ENCODE measurements at regions not wholly inside any gene's neighbourhood (a gene's known extent, or its start where the extent isn't known, plus 50 kb on each side); places are given as distances from the start of the nearest gene placed in this dataset.

- no peak overlapping the region for H3K18ac ChIP-seq (ENCODE audit: low read length)
- no peak overlapping the region for H4K91ac ChIP-seq (ENCODE audit: low read depth, low read length, poor library complexity)
- no peaks in the 10 kb centered on the region for H3K4me1 ChIP-seq (ENCODE audit: control insufficient read depth in 2 of 2, insufficient read depth in 1 of 2, low read depth in 1 of 2, low read length in 2 of 2)
- H3K36me3 ChIP-seq (replicated peaks in 1 of 2; ENCODE audit: control insufficient read depth in 2 of 2, insufficient read depth in 2 of 2, low read length in 2 of 2) = no peaks in the 10 kb centered on the region
- no peak overlapping the region for H3K14ac ChIP-seq (ENCODE audit: low read length)
- DNase-seq (ENCODE audit: low spot score) = no peak
- no peak overlapping the region for H2AK5ac ChIP-seq (ENCODE audit: low read depth, low read length)
- no peak overlapping the region for H3K4me3 ChIP-seq (ENCODE audit: low read length in 2 of 2)
- H3K23ac ChIP-seq (ENCODE audit: low read depth, low read length, poor library complexity) = no peak overlapping the region
- no peaks in the 10 kb centered on the region for H3K79me1 ChIP-seq (ENCODE audit: low read depth, low read length)
- no peak overlapping the region for H2BK120ac ChIP-seq (ENCODE audit: low read depth, low read length)
- H3K27me3 ChIP-seq (ENCODE audit: control insufficient read depth in 3 of 3, insufficient read depth in 3 of 3, low read depth in 1 of 3, low read length in 3 of 3) = no peaks in the 10 kb centered on the region
- H2BK15ac ChIP-seq (ENCODE audit: low read length) = no peak overlapping the region
- no CpG with 5 or more reads among the region's 2 CpGs for WGBS, 2 donors (ENCODE audit: extremely low coverage in 2 of 2, insufficient read length in 2 of 2, insufficient replicate concordance in 1 of 2)
- H3K4me2 ChIP-seq (ENCODE audit: insufficient read depth, low read length, poor library complexity, severe bottlenecking) = no peak overlapping the region
- H4K8ac ChIP-seq (ENCODE audit: low read depth, low read length) = no peak overlapping the region
- H3K27ac ChIP-seq (replicated peaks; ENCODE audit: low read length) = no peak overlapping the region
- H3K9me3 ChIP-seq (replicated peaks in 1 of 2; ENCODE audit: control insufficient read depth in 2 of 2, insufficient read depth in 1 of 2, low read depth in 1 of 2, low read length in 2 of 2) = no peaks in the 10 kb centered on the region
- H3K4ac ChIP-seq (ENCODE audit: low read length) = no peak overlapping the region
- H2AFZ ChIP-seq (ENCODE audit: low read length) = no peak overlapping the region
- H3K9ac ChIP-seq (ENCODE audit: low read depth, low read length, poor library complexity) = no peak overlapping the region
- H2BK12ac ChIP-seq (ENCODE audit: low read length) = no peak overlapping the region
- no peak overlapping the region for H2BK5ac ChIP-seq (ENCODE audit: low read length)
These were observed 68.0 kb upstream of the RBMS3 start for GRCh38 chr3:29212789-29213433.

GRCh38 chr3:29214009-29214658 lies 66.7 kb upstream of the RBMS3 start:
- Histone ChIP-seq H3K9ac (ENCODE audit: low read depth, low read length, poor library complexity) (no peak overlapping the region), H2BK120ac (ENCODE audit: low read depth, low read length) (no peak overlapping the region), H2BK5ac (ENCODE audit: low read length) (no peak overlapping the region), H3K4me1 (ENCODE audit: control insufficient read depth in 2 of 2, insufficient read depth in 1 of 2, low read depth in 1 of 2, low read length in 2 of 2) (no peaks in the 10 kb centered on the region), H3K14ac (ENCODE audit: low read length) (no peak overlapping the region), H4K91ac (ENCODE audit: low read depth, low read length, poor library complexity) (no peak overlapping the region), H2AK5ac (ENCODE audit: low read depth, low read length) (no peak overlapping the region), H2BK15ac (ENCODE audit: low read length) (no peak overlapping the region), H3K36me3 (replicated peaks in 1 of 2; ENCODE audit: control insufficient read depth in 2 of 2, insufficient read depth in 2 of 2, low read length in 2 of 2) (no peaks in the 10 kb centered on the region), H3K4me3 (ENCODE audit: low read length in 2 of 2) (no peak overlapping the region), H2AFZ (ENCODE audit: low read length) (no peak overlapping the region), H3K79me1 (ENCODE audit: low read depth, low read length) (no peaks in the 10 kb centered on the region), H2BK12ac (ENCODE audit: low read length) (no peak overlapping the region), H3K18ac (ENCODE audit: low read length) (no peak overlapping the region), H4K8ac (ENCODE audit: low read depth, low read length) (no peak overlapping the region), H3K9me3 (replicated peaks in 1 of 2; ENCODE audit: control insufficient read depth in 2 of 2, insufficient read depth in 1 of 2, low read depth in 1 of 2, low read length in 2 of 2) (no peaks in the 10 kb centered on the region), H3K4me2 (ENCODE audit: insufficient read depth, low read length, poor library complexity, severe bottlenecking) (no peak overlapping the region), H3K27ac (replicated peaks; ENCODE audit: low read length) (no peak overlapping the region), H3K4ac (ENCODE audit: low read length) (no peak overlapping the region), H3K23ac (ENCODE audit: low read depth, low read length, poor library complexity) (no peak overlapping the region), H3K27me3 (ENCODE audit: control insufficient read depth in 3 of 3, insufficient read depth in 3 of 3, low read depth in 1 of 3, low read length in 3 of 3) (no peaks in the 10 kb centered on the region)
- no peak for DNase-seq (ENCODE audit: low spot score)
- WGBS, 2 donors (ENCODE audit: extremely low coverage in 2 of 2, insufficient read length in 2 of 2, insufficient replicate concordance in 1 of 2) = no CpG with 5 or more reads among the region's 4 CpGs

- Histone ChIP-seq H3K18ac (ENCODE audit: low read length) (no peak overlapping the region), H3K9ac (ENCODE audit: low read depth, low read length, poor library complexity) (no peak overlapping the region), H3K27me3 (ENCODE audit: control insufficient read depth in 3 of 3, insufficient read depth in 3 of 3, low read depth in 1 of 3, low read length in 3 of 3) (no peaks in the 10 kb centered on the region), H2AK5ac (ENCODE audit: low read depth, low read length) (no peak overlapping the region), H2BK12ac (ENCODE audit: low read length) (no peak overlapping the region), H3K36me3 (replicated peaks in 1 of 2; ENCODE audit: control insufficient read depth in 2 of 2, insufficient read depth in 2 of 2, low read length in 2 of 2) (no peaks in the 10 kb centered on the region), H3K9me3 (replicated peaks in 1 of 2; ENCODE audit: control insufficient read depth in 2 of 2, insufficient read depth in 1 of 2, low read depth in 1 of 2, low read length in 2 of 2) (no peaks in the 10 kb centered on the region), H4K91ac (ENCODE audit: low read depth, low read length, poor library complexity) (no peak overlapping the region), H3K4me3 (ENCODE audit: low read length in 2 of 2) (no peak overlapping the region), H3K4ac (ENCODE audit: low read length) (no peak overlapping the region), H2AFZ (ENCODE audit: low read length) (no peak overlapping the region), H2BK5ac (ENCODE audit: low read length) (no peak overlapping the region), H3K79me1 (ENCODE audit: low read depth, low read length) (no peaks in the 10 kb centered on the region), H3K14ac (ENCODE audit: low read length) (no peak overlapping the region), H3K23ac (ENCODE audit: low read depth, low read length, poor library complexity) (no peak overlapping the region), H2BK120ac (ENCODE audit: low read depth, low read length) (no peak overlapping the region), H2BK15ac (ENCODE audit: low read length) (no peak overlapping the region), H4K8ac (ENCODE audit: low read depth, low read length) (no peak overlapping the region), H3K4me2 (ENCODE audit: insufficient read depth, low read length, poor library complexity, severe bottlenecking) (no peak overlapping the region), H3K4me1 (ENCODE audit: control insufficient read depth in 2 of 2, insufficient read depth in 1 of 2, low read depth in 1 of 2, low read length in 2 of 2) (no peaks in the 10 kb centered on the region), H3K27ac (replicated peaks; ENCODE audit: low read length) (no peak overlapping the region)
- DNase-seq (ENCODE audit: low spot score) = no peak
These were observed 64.9 kb upstream of the RBMS3 start for GRCh38 chr3:29215948-29216347.

- Histone ChIP-seq H3K27ac (replicated peaks; ENCODE audit: low read length) (no peak overlapping the region), H4K8ac (ENCODE audit: low read depth, low read length) (no peak overlapping the region), H2BK5ac (ENCODE audit: low read length) (no peak overlapping the region), H3K14ac (ENCODE audit: low read length) (no peak overlapping the region), H3K9ac (ENCODE audit: low read depth, low read length, poor library complexity) (no peak overlapping the region), H4K91ac (ENCODE audit: low read depth, low read length, poor library complexity) (no peak overlapping the region), H3K79me1 (ENCODE audit: low read depth, low read length) (no peaks in the 10 kb centered on the region), H3K27me3 (ENCODE audit: control insufficient read depth in 3 of 3, insufficient read depth in 3 of 3, low read depth in 1 of 3, low read length in 3 of 3) (no peaks in the 10 kb centered on the region), H3K36me3 (replicated peaks in 1 of 2; ENCODE audit: control insufficient read depth in 2 of 2, insufficient read depth in 2 of 2, low read length in 2 of 2) (no peaks in the 10 kb centered on the region), H2BK12ac (ENCODE audit: low read length) (no peak overlapping the region), H2AK5ac (ENCODE audit: low read depth, low read length) (no peak overlapping the region), H3K4me2 (ENCODE audit: insufficient read depth, low read length, poor library complexity, severe bottlenecking) (no peak overlapping the region), H2BK120ac (ENCODE audit: low read depth, low read length) (no peak overlapping the region), H3K4me1 (ENCODE audit: control insufficient read depth in 2 of 2, insufficient read depth in 1 of 2, low read depth in 1 of 2, low read length in 2 of 2) (no peaks in the 10 kb centered on the region), H3K23ac (ENCODE audit: low read depth, low read length, poor library complexity) (no peak overlapping the region), H3K18ac (ENCODE audit: low read length) (no peak overlapping the region), H3K4ac (ENCODE audit: low read length) (no peak overlapping the region), H3K9me3 (replicated peaks in 1 of 2; ENCODE audit: control insufficient read depth in 2 of 2, insufficient read depth in 1 of 2, low read depth in 1 of 2, low read length in 2 of 2) (peaks cover 0 to 3% of the 10 kb centered on the region in 2 donors), H3K4me3 (ENCODE audit: low read length in 2 of 2) (no peak overlapping the region), H2AFZ (ENCODE audit: low read length) (no peak overlapping the region), H2BK15ac (ENCODE audit: low read length) (no peak overlapping the region)
- WGBS, 2 donors (ENCODE audit: extremely low coverage in 2 of 2, insufficient read length in 2 of 2, insufficient replicate concordance in 1 of 2) = no CpG with 5 or more reads among the region's 2 CpGs
- no peak for DNase-seq (ENCODE audit: low spot score)
These were observed 54.2 kb upstream of the RBMS3 start for GRCh38 chr3:29226706-29227105.
